GM21447 (cell line): ENCODE measurements at regions not wholly inside any gene's neighbourhood (a gene's known extent, or its start where the extent isn't known, plus 50 kb on each side); places are given as distances from the start of the nearest gene placed in this dataset.

Experiments
- ATAC-seq: cut with Tn5 transposase; IDR thresholded peaks from one replicate; pipeline ENCODE4 v1.9.1; 2021; ENCODE audit not compliant: unreplicated experiment

DNA sequence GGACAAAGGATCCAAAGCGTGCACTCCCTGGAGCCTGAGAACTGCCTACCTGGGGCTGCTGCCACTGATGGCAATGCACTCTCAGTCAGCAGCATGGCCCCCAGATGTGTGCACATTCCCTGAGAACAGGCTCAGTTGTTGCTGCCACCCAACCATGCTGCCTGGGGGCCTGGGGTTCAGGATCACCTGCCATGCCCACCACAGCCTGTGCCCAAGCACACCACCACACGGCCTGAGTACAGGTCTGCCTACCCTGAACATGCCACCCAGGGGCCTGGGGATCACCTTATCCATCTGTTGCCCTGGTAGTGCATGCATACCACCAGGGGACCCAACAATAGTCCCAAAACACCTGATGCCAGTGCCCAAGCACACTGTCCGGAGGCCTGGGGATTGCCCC is 1174.5 kb downstream of the SORCS1 start:
- no peak for ATAC-seq

DNA sequence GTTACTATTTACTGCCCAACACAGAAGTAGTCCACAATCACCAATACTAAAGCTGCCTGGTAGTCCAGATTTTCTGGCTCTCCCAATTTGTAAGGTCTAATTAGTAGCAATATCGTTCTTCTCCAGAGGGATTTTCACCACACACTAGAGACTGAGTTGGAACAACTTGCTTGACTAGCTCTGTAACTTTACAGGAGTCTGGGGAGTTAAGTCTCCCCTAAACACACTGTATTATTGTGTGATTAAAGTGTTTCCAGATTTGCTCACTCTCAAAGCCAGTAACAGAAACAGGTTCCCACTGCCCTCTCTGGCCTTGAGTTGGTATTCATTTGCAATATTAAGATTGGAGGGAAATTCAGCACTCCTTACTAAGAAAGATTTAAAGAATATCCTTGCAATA is 1175.7 kb downstream of the SORCS1 start:
- ATAC-seq: no peak

DNA sequence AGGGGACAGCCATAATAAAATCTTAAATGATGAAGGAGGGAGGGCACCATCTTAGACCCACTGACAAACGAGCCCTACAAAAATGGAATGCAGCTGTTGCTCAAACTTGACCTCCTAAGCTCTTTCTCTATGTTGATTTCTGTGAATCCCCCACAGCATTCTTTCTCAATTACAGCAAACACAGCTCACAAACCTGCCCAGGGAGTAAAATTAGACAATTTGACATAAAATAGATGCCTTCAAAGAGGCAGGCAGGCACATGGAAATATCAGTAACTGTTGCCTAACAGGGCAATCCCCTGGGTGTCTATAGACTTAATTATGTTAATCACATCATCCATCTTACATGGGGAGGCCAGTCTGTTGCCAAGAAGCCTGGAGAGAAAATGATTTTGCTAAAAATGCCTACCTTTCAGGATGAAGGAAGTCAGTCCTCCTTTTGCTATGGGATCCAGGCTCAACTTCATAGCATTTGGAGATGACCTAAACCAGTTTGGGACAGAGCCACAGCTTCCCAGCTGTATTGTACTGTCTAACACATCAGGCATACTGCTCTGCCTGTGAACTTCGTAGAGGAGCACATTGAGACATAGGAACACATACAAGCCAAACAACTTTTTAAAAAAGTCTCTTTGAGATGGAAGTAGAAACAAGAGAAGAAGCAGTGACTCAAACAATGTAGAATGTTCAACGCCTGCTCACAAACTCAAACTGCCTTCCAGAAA is 1177.4 kb downstream of the SORCS1 start:
- ATAC-seq: no peak

DNA sequence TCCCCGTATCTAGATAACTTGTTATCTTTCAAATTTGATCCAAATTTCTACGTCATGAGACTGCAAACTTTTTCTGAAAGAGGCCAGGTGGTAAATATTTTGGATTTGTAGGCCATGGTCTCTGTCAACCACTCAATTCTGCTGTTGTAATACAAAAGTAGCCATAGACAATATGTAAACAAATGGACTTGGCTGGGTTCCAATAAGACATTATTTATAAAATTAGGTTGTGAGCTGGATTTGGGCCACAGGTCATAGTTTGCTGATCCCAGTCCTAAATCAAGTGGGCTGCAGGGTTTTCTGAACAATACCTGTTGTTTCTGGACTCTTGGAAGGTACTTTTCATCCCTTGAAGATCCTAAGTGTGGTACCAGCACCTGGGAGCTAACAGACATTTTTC is 1178.0 kb downstream of the SORCS1 start:
- ATAC-seq: no peak

DNA sequence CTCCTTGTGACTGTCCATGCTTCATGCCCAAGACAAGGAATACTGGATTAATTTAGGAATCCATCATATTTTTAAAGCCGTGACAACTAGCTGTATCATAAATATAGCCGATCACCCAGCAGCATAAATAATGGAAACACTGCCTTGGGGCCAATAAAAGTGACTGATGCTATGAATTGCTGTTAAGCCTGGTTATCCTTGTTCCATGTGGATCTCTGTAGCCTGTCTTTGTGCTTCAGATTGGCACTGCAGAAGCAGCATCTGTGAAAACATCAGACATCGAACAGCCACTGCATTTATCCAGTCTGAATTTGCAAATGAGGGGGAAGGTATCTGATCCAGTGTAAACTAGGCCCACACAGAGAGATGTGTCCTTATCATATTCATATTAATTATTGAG is 1181.8 kb downstream of the SORCS1 start:
- ATAC-seq: no peak

DNA sequence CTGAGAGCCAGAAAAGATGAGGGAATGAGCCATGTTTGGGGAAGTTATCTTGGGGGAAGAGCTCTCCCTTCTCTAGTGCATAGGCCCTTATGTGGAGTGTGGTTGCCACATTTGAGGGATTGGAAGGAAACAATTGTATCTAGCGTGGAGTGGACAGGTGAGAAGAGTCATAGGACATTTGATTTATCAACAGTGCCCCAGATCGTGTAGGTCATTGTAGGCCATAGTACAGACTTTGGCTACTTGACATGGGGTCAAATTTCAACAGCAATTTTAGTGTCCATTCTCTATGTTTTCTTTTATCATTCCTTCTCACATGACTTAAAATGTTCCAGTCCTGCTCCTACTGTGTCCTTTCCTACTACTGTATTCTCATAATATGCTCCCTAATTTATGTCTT is 1182.8 kb downstream of the SORCS1 start:
- ATAC-seq: no peak

DNA sequence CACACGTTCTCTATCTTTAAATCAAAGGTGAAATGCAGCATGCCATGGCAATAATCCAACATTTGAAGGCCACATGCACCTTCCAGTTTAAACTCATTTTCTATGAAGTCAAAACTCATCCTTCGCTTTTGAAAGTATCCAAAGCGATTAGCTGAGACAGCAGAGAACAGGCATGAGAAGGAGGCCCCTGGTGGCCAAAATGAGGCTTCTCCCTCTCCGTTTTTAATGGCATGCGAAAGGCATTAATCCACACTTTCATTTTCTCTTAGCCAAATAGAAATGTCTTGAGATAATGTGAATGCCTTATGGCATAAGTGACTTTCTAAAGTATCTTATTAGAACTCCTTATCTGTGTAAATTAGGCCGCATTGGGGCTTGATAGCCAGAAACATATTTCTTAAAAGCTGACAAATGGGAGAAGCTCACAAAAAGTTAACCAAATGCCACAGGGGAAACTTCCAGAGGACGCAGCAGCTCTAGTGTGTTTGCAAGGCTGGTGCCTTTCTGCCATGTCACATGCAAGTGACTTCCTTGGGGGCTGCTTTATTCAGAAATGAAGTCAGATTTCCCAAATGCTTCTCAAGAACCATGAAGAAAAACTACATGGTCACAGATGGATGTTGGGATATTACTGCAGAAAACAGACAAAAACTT is 1189.6 kb downstream of the SORCS1 start:
- ATAC-seq: no peak

DNA sequence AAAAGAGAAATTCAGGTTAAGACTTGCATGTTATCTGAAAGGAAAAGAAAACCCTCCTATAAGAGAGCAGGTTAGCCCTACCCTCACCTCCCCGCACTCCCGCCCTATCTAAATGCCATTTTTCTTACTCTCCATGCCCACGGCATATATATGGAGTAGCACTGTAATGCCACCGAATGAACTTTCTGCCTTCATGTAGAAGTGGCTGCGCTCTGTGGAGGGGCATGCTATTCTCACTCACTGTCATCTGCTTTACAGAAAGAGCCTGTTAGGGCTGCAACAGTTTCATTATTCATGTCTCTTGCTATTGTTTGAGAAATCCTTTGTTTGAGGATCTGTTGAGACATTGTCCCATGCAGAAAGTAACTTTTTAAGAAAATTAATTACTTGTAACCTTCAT is 1190.6 kb downstream of the SORCS1 start:
- no peak for ATAC-seq

DNA sequence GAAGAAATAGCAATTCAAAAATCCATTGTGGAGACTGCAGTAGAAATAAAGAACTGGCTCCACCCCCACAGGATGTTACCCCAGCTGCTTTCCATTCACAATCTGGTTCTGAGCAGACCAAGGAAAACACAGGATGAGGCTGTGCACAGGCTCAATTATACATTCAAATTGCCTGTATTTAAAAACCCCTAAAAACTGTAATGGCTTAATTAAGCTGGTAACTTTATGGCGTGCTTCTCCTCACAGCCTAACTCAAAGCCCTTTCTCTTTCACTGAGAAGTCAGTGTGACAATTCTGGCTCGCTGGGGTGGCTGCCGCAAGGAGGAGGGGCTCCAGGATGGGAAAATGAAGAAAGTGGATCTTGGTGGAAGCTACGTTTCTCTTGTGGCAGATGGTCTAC is 1191.1 kb downstream of the SORCS1 start:
- no peak for ATAC-seq

DNA sequence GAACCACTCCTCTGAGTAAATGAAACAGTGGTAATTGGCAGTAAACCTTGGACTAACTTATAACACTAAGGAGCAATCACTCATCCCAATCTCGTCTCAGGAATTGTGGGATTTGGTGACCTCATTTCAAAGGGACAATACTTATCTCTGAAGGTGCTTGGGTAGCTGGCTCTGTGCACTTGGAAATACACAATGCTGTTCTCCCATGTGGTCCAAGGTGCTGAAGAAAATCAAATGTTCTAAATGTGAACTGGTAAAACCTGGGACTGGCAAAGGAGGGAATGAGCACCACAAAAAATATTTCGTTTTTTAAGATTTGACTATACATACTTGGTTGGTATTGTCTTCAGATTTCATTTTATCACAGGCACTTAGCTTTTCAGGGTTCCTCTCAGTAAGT is 1193.0 kb downstream of the SORCS1 start:
- ATAC-seq: no peak

DNA sequence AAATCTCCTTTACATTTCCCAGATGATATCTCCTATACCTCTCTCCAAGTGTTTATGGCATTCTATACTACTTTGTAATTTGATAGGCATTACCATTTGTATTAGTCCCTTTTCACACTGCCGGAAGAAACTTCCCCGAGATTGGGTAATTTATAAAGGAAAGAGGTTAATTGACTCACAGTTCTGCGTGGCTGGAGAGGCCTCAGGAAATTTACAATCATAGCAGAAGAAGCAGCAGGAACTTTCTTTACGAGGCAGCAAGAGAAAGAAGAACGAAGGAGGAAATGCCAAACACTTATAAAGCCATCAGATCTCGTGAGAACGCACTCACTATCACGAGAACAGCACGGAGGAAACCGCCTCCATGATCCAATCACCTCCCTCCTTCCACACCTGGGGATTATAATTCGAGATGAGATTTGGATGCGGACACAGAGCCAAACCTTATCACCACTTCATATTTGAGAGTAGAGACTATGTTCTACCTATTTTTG is 1194.6 kb downstream of the SORCS1 start:
- no peak for ATAC-seq

DNA sequence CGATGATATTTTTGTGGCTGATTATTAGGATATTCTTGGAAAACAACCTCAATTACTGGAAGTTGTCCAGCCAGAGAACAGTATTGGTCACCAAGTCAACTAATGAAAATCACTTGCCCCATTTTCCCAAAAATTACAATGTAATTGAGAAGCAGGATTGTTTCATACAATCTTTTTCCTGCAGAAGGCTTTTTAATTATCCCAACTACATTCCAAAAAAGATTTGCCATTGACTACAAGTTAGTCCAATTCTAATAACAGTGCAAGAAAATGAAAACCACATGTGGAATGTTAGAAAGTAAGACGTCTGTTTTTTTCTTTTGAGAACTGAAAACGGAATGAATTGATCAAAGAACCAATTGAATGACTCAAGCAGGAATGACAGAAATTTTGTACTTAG is 1195.8 kb downstream of the SORCS1 start:
- no peak for ATAC-seq

DNA sequence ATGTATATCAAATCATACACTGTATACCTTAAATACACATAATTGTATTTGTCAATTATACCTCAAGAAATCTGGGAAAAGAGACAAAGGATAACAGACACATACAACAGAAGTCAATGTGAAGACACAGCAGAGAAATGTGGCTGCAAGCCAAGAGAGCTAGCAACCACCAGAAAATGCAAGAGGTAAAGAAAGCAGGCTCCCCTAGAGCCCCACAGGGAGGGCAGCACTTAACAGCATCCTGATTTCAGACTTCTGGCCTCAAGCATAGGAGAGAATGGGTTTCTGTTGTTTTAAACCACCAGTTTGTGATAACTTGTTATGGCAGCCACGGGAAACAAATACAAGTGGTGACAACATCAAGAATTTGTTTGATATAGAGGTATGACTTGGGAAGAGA is 1197.2 kb downstream of the SORCS1 start:
- ATAC-seq: no peak

DNA sequence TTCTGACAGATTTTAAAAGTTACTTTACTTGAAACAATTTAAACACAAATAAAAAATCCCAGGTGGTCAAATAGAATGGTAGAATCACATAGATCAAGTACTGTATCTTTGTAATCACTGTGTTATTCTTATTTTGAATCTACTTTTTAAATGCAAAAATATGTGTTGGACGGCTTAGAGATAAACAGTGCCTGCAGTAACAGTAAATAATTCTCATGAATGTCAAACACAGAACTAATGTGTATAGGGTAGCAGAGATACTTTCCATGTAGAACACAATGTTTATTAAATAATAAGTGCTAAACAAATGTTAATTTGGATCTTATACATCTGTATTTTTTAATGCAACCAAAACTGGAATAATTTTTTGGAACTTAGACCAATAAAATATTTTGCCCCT is 1199.4 kb downstream of the SORCS1 start:
- no peak for ATAC-seq

DNA sequence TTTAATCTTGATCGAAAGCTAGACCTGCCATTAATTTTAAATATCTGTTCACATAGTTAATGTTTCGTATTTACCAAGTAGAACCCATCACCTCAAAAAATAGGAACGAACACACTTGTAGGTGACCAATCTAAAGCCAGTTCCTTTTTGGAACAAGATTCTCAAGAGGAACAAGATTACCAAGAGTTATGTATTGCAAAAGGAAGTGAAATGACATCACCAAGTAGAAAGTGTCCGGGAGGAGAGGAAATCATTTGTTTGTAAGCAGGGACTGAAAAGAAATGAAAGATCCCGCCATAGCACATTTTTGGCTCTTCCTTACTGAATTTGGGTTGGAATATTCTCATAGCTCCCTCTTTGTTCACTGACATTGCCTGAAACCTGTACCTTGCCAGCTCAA is 1200.5 kb downstream of the SORCS1 start:
- no peak for ATAC-seq

DNA sequence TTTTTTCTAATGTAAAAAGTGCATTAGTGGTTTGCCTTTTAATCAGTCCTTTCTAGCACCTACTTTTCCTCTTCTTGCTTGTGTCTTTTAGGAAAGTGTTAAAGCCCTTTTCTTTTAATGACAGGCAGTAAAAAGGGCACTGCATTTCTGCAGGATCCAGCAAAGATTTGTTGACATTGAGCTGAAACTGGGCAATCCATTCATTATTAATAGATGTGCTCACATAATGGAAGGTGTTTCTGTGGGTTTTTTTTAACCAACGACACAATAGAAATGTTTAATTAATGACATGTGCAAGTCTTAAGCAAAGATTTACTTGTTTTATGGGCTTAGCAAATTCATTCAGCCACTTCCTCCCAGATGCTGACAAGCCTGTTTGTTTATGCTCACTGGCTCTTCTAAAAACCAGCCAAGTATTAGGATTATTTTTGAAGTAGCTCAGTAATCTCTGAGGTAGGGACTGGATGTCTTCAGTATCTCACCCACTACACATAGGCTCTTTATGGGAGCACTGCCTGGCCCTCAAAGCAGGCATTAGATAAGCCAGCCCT is 1201.1 kb downstream of the SORCS1 start:
- no peak for ATAC-seq

DNA sequence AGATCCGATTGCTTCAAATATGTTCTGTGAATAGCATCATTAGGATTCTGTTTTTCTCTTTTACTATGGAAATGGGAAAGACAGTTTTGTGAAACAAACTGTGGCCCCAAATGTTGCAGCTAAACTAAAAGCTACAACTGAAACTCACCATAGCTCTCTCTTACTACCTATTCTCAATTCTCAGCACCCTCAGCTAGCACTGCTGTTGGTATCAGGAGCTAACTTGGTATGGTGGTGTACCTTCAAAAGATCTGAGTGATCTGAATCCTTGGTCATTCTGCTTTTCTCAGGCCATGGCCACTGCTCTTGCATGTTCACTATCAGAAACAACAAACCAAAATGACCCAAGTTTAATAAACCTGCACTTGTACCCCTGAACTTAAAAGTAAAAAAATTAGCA is 1208.0 kb downstream of the SORCS1 start:
- ATAC-seq: no peak

DNA sequence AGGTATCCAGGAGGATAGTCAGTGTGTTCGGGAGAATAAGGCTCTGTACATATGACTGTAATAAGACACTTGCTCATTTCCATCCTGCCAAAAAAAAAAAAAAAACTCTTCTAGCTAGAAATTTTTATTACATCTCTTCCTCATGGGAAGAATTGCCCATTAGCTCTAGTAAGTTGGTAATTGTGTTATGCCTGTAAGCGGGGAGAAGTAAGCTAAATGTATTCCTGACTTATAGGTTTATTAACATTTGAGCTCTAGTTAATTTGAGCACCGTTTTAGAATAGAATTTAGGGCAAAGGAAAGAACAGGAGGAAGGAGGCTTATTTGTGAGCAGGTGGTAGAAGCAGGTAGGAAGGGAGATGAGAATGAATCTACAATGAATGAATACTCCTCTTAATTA is 1210.6 kb downstream of the SORCS1 start:
- ATAC-seq: no peak

DNA sequence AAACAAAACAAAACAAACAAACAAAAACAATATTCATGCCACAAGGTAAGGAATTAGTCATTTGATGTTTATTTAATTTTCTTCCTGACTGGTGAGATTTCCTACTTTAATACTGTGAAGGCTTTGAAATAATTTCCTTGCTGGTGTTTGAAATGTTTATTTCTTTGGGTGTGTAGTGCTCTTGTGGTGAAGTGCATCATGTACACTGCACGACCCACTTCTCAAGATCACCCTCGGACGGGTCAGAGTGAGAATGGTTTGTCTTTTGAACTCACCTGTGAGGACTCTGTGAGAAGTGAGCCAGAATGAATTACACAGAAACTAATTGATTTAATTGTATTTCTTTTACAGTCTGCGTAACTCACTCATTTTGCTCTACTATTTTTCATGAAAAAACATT is 1211.5 kb downstream of the SORCS1 start:
- ATAC-seq: no peak

DNA sequence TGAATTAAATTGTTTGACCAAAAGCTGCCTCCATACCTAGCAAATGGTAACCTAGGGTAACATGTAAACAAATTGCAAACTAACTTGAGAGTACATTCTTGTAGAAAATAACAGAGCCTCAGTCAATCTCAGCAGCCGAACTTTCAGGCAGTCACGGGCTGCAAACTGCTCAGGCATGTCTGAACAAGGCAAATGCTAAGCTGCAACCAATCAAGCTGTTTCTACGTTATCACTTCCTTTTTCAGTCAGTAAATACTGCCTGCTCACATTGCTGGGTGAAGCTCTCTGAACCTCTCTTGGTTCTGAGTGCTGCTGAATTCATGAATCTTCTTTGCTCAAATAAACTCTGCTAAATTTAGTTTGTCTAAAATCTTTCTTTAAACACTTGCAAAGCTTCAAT is 1212.4 kb downstream of the SORCS1 start:
- peak; percentile 76 for ATAC-seq

DNA sequence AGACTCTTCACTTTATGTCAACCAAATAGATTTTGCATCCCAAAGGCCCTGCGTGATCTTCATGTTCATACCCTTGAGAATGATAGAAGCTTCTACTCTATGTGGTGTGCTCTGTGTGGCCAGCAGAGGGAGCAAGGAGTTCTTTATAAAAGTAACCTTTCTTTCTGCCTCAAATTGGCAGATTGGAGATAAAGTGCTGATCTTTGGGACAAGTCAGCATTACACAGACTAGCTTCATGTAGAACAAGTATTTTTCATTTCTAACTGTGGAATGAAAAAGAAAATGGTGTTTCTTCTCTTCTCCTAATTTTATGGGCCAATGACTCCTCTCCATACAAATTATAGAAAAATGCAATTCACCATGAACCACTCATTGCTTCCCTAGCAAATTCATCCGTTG is 1214.1 kb downstream of the SORCS1 start:
- ATAC-seq: no peak

DNA sequence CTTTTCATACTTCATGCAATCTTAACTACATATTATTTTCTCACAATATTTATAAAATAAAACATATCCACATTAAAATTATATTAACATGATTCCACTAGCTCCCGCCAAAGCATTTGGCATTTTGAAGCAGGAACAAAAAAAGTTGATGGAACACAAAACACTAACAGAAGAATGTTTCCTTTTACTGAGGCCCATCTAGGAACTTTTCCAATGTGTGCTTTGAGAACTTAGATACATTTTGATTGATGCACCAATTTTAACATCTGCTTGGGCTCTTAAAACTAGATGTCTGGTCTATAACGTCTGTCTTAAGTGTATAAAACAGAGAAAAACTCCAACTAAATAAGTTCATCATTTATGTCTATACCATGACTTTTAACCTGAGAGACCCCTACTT is 1214.8 kb downstream of the SORCS1 start:
- ATAC-seq: no peak
